Fibroblast of the aortic adventitia (primary cell): ENCODE measurements at regions not wholly inside any gene's neighbourhood (a gene's known extent, or its start where the extent isn't known, plus 50 kb on each side); places are given as distances from the start of the nearest gene placed in this dataset.
"Not testable (repeated sequence)": the region's sequence is repeated elsewhere in the genome, so short reads cannot be mapped to it uniquely, and the experiment has no call there.

Experiments used
- DNase-seq: peaks from one replicate; pipeline ENCODE4 v3.0.0-alpha.2; 2010; ENCODE audit warnings: low read depth
- H3K4me3 ChIP-seq: 2 replicates; pipeline ENCODE4 v1.5.1; 2011; ENCODE audit warnings: low read depth, mild to moderate bottlenecking, control low read depth, low read length, moderate library complexity
- TF ChIP-seq, protein P1 (sequence below): IDR thresholded peaks from 2 replicates; pipeline ENCODE4 v1.5.1; 2011; ENCODE audit warnings: mild to moderate bottlenecking, low read length, control low read depth, inconsistent platforms; ENCODE audit not compliant: insufficient read depth

DNA sequence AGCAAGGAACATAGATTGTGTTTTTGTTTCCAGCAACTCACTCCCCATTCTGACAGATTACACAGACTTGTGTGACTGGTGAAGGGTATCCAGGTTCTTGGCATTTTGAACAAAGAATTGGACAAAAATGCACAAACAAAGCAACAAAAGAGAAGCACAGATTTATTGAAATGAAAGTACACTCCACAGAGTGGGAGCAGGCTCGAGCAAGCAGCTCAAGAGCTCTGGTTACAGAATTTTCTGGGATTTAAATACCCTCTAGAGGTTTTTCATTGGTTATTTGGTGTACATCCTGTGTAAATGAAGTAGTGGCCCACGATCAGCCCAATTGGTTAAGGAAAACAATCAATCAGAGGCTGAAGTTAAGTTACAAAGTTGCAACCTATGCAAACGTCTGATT is 155.0 kb upstream of the JADE1 start:
- H3K4me3 ChIP-seq = no peak overlapping the region
- DNase-seq = no peak
- TF ChIP-seq, protein P1, sequence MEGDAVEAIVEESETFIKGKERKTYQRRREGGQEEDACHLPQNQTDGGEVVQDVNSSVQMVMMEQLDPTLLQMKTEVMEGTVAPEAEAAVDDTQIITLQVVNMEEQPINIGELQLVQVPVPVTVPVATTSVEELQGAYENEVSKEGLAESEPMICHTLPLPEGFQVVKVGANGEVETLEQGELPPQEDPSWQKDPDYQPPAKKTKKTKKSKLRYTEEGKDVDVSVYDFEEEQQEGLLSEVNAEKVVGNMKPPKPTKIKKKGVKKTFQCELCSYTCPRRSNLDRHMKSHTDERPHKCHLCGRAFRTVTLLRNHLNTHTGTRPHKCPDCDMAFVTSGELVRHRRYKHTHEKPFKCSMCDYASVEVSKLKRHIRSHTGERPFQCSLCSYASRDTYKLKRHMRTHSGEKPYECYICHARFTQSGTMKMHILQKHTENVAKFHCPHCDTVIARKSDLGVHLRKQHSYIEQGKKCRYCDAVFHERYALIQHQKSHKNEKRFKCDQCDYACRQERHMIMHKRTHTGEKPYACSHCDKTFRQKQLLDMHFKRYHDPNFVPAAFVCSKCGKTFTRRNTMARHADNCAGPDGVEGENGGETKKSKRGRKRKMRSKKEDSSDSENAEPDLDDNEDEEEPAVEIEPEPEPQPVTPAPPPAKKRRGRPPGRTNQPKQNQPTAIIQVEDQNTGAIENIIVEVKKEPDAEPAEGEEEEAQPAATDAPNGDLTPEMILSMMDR = no peak

DNA sequence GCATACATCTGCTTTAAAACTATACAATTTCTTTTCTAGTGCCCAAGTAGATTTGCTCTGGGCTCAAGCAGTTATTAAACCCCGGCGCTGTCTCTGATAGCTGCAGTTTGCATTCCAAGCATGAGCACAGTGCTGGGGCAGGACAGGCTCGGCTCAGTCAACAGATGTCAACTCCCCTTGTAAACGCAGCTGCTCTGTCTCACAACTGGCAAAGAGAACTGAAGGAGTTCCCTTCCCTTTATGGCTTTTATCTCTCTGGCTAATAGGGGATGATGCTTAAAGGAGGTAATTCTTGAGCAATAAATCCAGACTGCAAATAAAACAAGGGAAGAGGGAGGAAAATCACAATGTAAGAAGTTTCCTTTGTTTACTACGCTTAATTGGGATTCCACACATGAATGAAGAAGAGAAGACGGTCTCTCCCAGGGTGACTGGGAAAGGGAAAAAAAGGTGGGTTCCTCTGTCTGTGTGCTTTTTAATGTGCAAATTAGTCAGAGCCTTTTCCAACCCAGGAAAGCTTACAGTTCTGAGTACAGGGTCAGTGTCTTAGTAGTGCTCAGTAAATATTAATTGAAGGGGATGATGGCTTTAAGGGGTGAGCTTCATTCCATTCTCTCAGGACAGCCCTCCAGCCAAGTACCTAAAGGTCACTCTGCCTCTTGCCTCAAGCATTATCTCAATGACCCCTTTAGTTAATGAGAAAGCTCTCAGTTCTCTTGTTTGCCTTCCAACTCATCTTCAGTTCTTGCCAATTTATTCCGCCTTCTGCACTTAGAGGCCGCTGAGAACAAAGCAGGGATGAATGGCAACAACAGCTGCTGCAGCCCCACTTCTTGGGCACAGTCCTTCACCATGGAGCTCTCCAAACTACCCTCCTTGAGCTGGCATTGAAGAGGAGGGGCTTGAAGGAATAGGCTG is 155.7 kb upstream of the JADE1 start:
- peak; percentile 51 for DNase-seq
- no peak overlapping the region for H3K4me3 ChIP-seq
- TF ChIP-seq, protein P1 = no peak

DNA sequence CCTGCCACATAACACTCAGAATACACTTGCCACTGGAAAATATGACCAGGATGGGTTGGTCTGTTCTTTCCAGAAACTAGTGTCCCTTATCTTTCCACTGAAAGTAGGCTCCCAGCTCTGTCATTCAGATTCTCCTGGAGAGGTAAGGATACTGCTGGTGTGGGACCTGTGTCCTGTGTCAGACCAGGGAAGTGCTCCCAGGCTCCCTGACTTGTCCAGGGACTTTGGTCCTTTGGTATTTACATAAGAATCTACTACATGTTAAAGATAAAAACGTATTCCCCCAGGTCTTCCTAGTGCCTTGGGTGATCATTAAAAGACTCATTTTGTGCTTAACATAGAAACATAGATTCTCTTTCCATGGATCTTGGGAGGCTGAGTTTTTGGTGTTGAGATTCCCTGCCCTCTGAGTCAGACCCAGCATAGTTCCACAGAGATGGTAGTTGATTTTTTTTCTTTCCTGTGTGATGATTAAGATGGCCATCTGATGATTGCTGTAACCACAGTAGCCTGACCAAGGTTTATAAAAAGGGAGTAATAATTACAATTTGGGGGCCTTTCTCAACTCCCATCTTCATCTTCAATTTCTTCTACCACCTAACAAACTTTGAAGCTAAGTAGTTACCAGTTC is 159.8 kb upstream of the JADE1 start:
- DNase-seq = peak; percentile 46
- no peak overlapping the region for H3K4me3 ChIP-seq
- TF ChIP-seq, protein P1 = no peak

DNA sequence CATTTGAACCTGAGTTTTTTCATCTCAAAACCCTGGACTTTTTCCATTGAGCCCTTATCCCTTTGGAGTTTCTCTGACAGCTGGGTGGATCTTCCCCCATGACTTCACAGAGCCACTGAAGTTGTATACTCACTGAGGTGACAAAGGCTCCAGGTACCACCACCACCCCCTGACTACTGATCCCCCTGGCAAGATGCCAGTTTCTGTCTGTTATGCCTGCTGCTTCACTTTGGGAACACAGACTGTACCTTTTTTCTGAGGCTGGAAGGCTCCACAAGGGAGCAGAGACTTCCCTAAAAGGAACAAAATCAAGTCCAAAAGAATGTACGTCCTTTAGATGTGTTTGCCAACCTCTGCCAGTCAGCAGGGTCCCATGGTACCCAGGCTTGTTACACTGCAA is 160.3 kb upstream of the JADE1 start:
- H3K4me3 ChIP-seq = no peak overlapping the region

DNA sequence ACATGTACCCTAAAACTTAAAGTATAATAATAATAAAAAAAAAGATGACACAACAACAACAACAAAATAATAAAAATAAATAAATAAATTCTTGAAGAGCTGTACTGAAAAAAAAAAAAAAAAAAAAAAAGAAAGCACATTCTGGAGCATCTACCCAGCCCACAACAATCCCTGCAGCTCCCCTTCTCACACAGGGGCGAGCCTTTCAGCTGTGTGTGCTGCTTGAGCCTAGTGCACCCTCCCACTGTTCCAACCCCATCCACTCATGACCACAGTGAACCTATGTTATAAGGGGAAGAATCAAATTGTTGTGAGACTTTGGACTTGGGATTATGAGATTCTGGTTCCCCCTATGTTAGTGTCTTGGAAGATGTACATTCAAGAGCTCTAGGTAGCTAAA is 161.5 kb upstream of the JADE1 start:
- H3K4me3 ChIP-seq = no peak overlapping the region
- TF ChIP-seq, protein P1 = no peak
- no peak for DNase-seq

More for the DNA sequence above, 160.3 kb upstream of the JADE1 start:
- TF ChIP-seq, protein P1 = no peak
- no peak for DNase-seq

DNA sequence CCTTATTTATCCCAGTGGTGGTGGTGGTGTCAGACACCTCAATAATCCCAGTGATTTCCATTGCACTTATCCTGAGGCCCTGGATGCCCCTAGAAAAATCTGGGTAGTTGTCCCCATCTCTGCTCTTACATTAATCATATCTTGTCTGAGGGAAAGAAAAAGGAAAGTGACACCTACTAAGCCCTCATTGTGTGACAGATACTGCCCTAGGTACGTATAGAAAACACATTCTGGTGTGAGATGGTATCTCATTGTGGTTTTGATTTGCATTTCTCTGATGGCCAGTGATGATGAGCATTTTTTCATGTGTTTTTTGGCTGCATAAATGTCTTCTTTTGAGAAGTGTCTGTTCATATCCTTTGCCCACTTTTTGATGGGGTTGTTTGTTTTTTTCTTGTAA is 162.6 kb upstream of the JADE1 start:
- not testable (repeated sequence) for DNase-seq, H3K4me3 ChIP-seq

DNA sequence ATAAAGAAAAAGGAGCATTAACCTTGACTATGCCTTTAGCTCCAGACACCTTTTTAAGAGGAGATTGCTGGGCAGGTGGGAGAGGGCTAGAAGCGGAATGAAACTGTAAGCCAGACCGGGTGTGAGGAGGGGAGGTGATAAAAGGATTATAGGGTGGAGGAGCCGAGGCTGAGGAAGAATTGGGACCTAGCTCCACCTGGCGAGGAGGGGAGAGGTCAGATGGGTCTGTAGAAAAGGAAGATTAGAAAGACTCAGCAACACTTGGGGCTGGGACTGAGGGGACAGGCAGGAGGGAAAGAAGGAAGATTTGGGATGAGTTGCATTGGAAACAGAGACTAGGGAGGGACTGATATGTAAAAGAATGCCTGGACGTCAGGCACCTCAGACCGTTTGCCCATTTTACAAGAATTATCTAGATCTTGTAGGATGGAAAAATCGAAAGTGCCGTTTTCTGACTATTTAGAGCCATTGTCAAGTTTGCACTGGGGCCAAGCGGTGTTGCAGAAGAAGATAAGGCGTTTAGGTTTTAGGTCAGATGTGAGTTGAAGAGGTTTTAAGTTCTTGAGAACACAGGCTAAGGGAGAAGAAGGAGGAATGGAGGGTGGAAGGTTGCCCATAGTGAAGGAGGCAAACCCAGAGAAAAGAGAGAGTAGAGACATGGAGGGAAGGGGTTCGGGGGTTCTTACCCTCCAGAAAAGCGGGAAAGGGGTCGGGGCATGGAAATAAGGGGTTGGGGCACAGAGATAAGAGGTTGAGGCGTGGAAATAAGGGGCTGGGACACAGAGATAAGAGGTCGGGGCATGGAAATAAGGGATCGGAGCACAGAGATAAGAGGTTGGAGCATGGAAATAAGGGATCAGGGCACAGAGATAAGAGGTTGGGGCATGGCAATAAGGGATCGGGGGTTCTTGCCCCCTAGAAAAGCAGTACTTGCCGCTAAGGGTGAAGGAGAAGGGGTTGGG is 164.5 kb upstream of the JADE1 start:
- H3K4me3 ChIP-seq, DNase-seq: not testable (repeated sequence)

DNA sequence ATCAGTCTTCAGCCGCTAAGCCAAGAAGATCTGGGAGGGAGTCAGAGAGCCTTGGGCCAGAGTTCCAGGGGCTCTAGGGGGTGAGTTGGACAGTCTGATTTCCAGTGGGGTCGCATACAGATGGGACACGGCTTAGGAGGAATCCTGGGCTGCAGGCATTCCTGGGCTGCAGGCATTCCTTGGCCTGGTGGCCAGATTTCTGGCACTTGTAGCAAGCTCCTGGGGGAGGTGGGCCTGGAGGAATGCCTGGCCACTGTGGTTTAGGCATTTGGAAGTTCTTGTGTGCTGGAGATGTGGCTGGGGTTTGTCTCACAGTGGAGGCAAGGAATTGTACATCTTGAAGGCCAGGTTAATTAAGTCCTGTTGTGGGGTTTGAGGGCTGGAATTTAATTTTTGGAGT is 165.4 kb upstream of the JADE1 start:
- DNase-seq = peak; percentile 40
- not testable (repeated sequence) for H3K4me3 ChIP-seq

DNA sequence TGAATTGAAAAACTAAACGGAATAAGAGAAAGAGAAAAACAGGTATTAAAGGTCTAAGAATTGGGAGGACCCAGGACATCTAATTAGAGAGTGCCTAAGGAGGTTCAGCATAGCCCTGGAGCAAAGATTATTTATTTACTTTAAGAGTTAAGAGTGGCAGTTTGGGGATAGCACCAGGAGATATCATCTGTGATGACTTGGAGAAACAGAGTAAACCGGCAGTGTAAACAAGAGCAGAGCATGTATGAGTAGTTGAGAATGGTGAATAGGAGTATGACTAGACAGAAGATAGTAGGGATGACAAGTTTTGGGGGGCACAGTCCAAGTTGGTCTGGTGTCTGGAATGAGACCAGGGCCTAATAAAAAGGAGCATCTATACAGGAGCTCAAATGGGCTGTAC is 167.9 kb upstream of the JADE1 start:
- H3K4me3 ChIP-seq, DNase-seq: not testable (repeated sequence)
